Body of pancreas (tissue), 4 donors: ENCODE measurements at regions not wholly inside any gene's neighbourhood (a gene's known extent, or its start where the extent isn't known, plus 50 kb on each side); places are given as distances from the start of the nearest gene placed in this dataset.

Experiments used
- ATAC-seq: fragments of 150-250 bp; one replicate; pipeline ENCODE4 v1.9.1; 2016
- DNase-seq, 4 donors: peaks; one replicate each; pipeline ENCODE4 v3.0.0-alpha.2; 2019
- H3K27ac ChIP-seq, 4 donors: fragments of 200-600 bp; sonication (generic); 1 replicate in 3 of 4; 2 replicates in 1 of 4; pipeline versions ENCODE4 v1.5.1 to v1.6.1; 2016 to 2019; ENCODE audit warnings: mild to moderate bottlenecking in 1 of 4, mixed read lengths in 1 of 4, moderate library complexity in 1 of 4
- H3K27me3 ChIP-seq, 2 donors: fragments of 200-600 bp; sonication (generic); one replicate each; pipeline ENCODE4 v1.6.0; 2016; ENCODE audit warnings: mild to moderate bottlenecking in 1 of 2
- H3K36me3 ChIP-seq, 2 donors: fragments of 200-600 bp; sonication (generic); replicated peaks in 1 of 2; 2 replicates each; pipeline ENCODE4 v1.5.1; 2016; ENCODE audit warnings: low read depth in 2 of 2; ENCODE audit not compliant: insufficient read depth in 1 of 2
- H3K4me1 ChIP-seq: fragments of 200-600 bp; sonication (generic); one replicate; pipeline ENCODE4 v1.6.0; 2016
- H3K4me3 ChIP-seq, 2 donors: fragments of 200-600 bp; sonication (generic); 1 replicate in 1 of 2; 2 replicates in 1 of 2; pipeline ENCODE4 v1.5.1; 2016 to 2019
- H3K9me3 ChIP-seq, 3 donors: fragments of 200-600 bp; sonication (generic); 1 replicate in 2 of 3; 2 replicates in 1 of 3; pipeline ENCODE4 v1.5.1; 2016
- POLR2A ChIP-seq, 3 donors: fragments of 450-650 bp; IDR thresholded peaks; one replicate each; pipeline ENCODE4 v1.6.1; 2016; ENCODE audit warnings: antibody characterized with exemption in 3 of 3, mild to moderate bottlenecking in 2 of 3
- WGBS, 2 donors: methylation state at CpG; one replicate each; pipeline ENCODE4 v1.1.5; 2017; 5-methylcytosine and 5-hydroxymethylcytosine counted together
- intact Hi-C: fragments of 100-400 bp; cut with DNase I; formaldehyde crosslinking; loops from one replicate; pipeline ENCODE4 v1.15.1; 2023
- TF ChIP-seq, protein P1 (sequence below), 7 experiments: fragments of 450-650 bp in 4 of 7; fragments of 200-600 bp in 3 of 7; sonication (generic) in 3 of 7; IDR thresholded peaks; one replicate each; pipeline ENCODE4 v1.5.1; 2016 to 2019; ENCODE audit warnings: antibody characterized with exemption in 7 of 7

DNA sequence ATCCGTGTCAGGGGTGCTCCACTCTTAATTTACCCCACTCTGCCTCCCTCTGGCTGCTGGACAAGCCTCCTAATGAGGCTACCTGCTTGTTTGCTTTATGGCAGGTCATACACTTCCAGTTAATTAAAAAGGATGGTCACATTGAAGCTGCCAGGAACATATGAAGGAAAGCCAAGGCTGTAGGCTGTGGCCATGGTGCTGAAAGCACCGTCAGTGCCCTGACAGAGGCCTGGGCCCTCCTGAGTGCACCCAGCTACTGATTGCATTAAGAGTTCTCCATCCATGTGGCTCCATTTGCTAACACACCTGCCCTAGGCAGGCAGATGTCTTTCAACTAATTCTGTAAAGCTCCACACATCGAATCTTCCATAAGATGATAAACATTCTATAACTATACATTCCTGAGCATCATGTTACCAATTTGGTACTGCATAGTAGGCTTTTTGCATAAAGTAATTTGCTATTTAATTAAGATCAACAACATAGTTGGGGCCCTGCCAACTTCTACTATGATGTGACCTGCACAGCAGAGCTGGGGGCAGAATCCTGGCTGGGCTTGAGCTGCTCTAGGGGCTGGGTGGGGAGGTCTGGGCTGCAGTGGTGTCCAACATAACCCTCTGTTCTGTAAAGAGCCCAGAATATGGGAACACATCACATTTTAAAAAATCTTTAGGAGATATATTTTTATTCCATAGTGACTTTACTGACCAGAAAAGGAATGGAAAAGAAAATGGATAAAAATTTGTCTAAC is 224.8 kb downstream of the SIPA1L2 start:
- intact Hi-C loops = no loop called here
- Histone ChIP-seq H3K27ac (no peak overlapping the region), H3K4me3 (no peak overlapping the region), H3K4me1 (no peaks in the 10 kb centered on the region), H3K9me3 (no peaks in the 10 kb centered on the region), H3K27me3 (no peaks in the 10 kb centered on the region), H3K36me3 (no peaks in the 10 kb centered on the region)
- WGBS, 2 donors = 55 to 70% methylated on average over 3 of the region's 3 CpGs
- DNase-seq (no peak), ATAC-seq (no peak)
- TF ChIP-seq POLR2A (IDR thresholded peaks at IDR 0.05) = no peak
- TF ChIP-seq, protein P1, sequence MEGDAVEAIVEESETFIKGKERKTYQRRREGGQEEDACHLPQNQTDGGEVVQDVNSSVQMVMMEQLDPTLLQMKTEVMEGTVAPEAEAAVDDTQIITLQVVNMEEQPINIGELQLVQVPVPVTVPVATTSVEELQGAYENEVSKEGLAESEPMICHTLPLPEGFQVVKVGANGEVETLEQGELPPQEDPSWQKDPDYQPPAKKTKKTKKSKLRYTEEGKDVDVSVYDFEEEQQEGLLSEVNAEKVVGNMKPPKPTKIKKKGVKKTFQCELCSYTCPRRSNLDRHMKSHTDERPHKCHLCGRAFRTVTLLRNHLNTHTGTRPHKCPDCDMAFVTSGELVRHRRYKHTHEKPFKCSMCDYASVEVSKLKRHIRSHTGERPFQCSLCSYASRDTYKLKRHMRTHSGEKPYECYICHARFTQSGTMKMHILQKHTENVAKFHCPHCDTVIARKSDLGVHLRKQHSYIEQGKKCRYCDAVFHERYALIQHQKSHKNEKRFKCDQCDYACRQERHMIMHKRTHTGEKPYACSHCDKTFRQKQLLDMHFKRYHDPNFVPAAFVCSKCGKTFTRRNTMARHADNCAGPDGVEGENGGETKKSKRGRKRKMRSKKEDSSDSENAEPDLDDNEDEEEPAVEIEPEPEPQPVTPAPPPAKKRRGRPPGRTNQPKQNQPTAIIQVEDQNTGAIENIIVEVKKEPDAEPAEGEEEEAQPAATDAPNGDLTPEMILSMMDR (IDR thresholded peaks at IDR 0.05) = no peak

DNA sequence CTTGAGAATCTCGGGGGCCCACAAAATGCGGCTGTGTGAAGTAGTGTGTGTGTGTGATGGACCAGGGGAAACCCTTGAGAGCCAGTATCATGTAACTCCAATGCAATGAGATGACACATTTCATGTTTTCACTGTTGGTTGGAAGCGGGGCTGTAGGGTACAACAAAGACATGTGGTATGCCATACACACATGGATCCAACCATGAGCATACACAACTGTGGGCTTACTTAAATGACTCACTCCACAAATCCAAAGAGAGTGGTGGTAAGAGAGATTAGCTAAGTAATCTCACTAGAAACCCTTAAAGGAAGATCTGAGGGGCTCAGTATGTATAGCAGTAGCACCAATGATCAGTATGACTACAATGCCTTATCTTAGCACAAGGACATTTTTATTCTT is 225.7 kb downstream of the SIPA1L2 start:
- WGBS, 2 donors = 90 to 94% methylated on average over 3 of the region's 3 CpGs

DNA sequence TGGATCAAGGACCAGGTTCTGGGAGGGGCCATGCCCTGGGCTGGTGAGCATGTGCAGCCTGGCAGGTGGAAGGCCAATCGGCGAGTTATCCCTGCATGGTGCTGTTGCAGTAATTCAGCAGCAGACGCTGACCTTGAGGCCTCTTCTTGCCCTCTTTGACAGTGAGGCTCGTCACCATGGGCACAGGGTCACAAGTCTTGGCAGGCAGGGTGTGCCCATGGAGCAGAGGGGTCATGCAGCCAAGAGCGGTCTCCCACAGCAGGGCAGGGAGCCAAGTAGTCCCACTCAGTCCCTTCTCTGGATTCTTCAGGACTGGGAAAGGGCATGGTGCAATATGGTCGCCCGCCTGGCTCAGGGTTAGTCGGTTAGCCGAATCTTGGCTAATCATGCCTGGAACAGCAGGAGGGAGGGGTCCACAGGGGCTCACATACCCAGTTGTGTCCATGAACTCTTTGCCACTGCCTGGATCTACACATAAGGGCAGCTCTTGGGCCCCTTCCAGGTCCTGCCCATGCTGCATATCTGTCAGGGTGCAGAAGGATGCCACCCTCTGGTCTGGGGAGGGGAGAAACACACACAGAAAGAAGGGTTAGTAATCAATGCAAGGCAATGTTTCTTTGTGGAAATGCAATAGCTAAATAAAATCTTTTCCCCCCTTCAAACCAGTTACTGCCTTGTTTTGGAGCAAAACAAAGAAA is 226.8 kb downstream of the SIPA1L2 start:
- Histone ChIP-seq H3K9me3 (no peaks in the 10 kb centered on the region), H3K36me3 (no peaks in the 10 kb centered on the region), H3K27ac (no peak overlapping the region), H3K4me3 (no peak overlapping the region), H3K27me3 (no peaks in the 10 kb centered on the region), H3K4me1 (no peaks in the 10 kb centered on the region)
- intact Hi-C loops = no loop called here
- DNase-seq (no peak), ATAC-seq (no peak)
- 91 to 92% methylated on average over 3 to 9 of the region's 9 CpGs for WGBS, 2 donors
- TF ChIP-seq, protein P1 (IDR thresholded peaks at IDR 0.05) = no peak
- no peak for TF ChIP-seq POLR2A (IDR thresholded peaks at IDR 0.05)

More for the DNA sequence above, 225.7 kb downstream of the SIPA1L2 start:
- no peak for DNase-seq
- H3K27me3 ChIP-seq = no peaks in the 10 kb centered on the region
- intact Hi-C loops = no loop called here
- H3K4me3 ChIP-seq = no peak overlapping the region
- H3K9me3 ChIP-seq = no peaks in the 10 kb centered on the region
- no peak for TF ChIP-seq POLR2A (IDR thresholded peaks at IDR 0.05)
- TF ChIP-seq, protein P1 (IDR thresholded peaks at IDR 0.05) = no peak
- H3K36me3 ChIP-seq = no peaks in the 10 kb centered on the region
- no peak overlapping the region for H3K27ac ChIP-seq
- ATAC-seq = no peak
- H3K4me1 ChIP-seq = no peaks in the 10 kb centered on the region

DNA sequence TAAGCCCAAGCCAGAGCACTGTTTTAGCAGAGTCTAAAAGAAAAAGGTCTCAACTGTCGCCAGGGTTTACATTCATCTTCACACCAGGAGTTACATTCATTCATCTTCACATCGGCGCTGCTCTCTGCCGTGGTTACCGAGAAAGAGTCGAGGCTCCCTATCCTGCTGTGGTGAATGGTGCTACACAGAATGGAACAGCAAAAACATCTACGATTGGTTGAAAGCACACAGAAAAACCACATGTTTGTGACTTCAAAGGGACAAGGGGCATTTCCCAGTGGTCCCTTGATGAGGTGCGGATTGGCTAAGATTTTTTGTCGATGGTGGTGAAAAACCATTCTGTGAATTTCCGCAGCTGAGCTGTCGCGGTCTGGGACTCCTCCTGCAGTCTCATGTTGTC is 231.1 kb downstream of the SIPA1L2 start:
- Histone ChIP-seq H3K4me3 (no peak overlapping the region), H3K9me3 (no peaks in the 10 kb centered on the region), H3K27me3 (no peaks in the 10 kb centered on the region), H3K36me3 (no peaks in the 10 kb centered on the region), H3K4me1 (no peaks in the 10 kb centered on the region), H3K27ac (no peak overlapping the region)
- no peak for ATAC-seq
- TF ChIP-seq, protein P1 (IDR thresholded peaks at IDR 0.05) = no peak
- TF ChIP-seq POLR2A (IDR thresholded peaks at IDR 0.05) = no peak
- intact Hi-C loops = no loop called here
- 92 to 94% methylated on average over 12 of the region's 12 CpGs for WGBS, 2 donors
- no peak for DNase-seq
